ENCODE measurements at regions not wholly inside any gene's neighbourhood (a gene's known extent, or its start where the extent isn't known, plus 50 kb on each side); places are given as distances from the start of the nearest gene placed in this dataset.

DNA sequence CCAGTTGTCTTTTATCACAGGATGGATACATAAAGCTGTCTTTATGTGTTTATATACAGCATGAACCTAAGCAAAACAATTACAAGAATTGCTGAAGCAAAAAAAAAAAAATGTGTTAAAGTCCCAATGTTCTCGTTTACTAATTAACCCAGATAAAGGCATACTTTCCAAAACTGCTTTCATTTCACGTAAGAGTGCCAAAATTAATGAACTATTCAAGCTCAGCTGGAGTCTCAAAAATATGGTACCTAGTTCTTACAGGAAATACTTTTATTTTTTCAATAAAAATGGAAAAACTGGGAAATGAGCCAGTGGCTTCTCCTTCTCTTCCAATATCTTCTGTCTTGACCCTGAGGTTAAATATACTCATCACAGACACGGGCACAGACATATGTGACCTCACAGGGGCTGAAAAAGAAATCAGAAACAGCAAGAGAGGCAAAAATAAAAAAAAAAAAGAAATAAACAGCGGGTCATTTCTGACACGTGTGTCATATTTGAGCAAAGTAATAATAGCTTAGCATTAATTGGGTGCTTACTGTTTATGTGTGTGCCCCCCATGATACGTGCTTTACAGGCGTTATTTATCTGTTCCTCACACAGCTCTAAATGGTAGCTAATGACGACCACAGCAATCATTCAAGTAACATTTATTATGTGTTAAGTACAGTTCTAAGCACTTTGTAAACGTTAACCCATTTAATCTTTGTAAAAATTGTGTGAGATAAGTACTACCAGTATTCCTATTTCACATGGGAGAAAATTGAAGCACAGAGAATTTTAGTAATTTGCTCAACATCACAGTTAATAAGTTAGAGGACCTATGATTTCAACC is 158.0 kb upstream of the MMADHC start:
- TF ChIP-seq SUZ12 (IDR thresholded peaks at IDR 0.05; ENCODE audit: extremely low read depth, insufficient read depth, insufficient read length): no peak
- TF ChIP-seq ZNF274 (IDR thresholded peaks at IDR 0.05; ENCODE audit: low read depth, low read length): no peak
